Hematopoietic multipotent progenitor cell treated with erythropoietin and hydrocortisone succinate and interleukin-3 and kit ligand, for 6 days (in vitro differentiated cells): ENCODE measurements at regions not wholly inside any gene's neighbourhood (a gene's known extent, or its start where the extent isn't known, plus 50 kb on each side); places are given as distances from the start of the nearest gene placed in this dataset.
A peak's percentile ranks its signal among the peaks of the same experiment; 100 is the strongest.

ENCODE experiments used
- DNase-seq: peaks from one replicate; pipeline ENCODE4 v3.0.0-alpha.2; 2015

GRCh38 chr12:24256684-24257083, 307.2 kb upstream of the SOX5 start:
- no peak for DNase-seq

- DNase-seq = no peak
These were observed 306.6 kb upstream of the SOX5 start for GRCh38 chr12:24255920-24256665.

- no peak for DNase-seq
These were observed 303.1 kb upstream of the SOX5 start for GRCh38 chr12:24252602-24253001.

- DNase-seq = no peak
These were observed 297.5 kb upstream of the SOX5 start for GRCh38 chr12:24246934-24247333.

GRCh38 chr12:24246376-24246775, 296.9 kb upstream of the SOX5 start:
- no peak for DNase-seq

GRCh38 chr12:24244801-24245200, 295.3 kb upstream of the SOX5 start:
- no peak for DNase-seq

- DNase-seq = no peak
These were observed 294.8 kb upstream of the SOX5 start for GRCh38 chr12:24244231-24244630.

GRCh38 chr12:24240707-24241106, 291.2 kb upstream of the SOX5 start:
- DNase-seq = no peak

GRCh38 chr12:24233519-24234246, 284.2 kb upstream of the SOX5 start:
- DNase-seq = no peak

- no peak for DNase-seq
These were observed 283.1 kb upstream of the SOX5 start for GRCh38 chr12:24232531-24232930.

GRCh38 chr12:24231298-24231697, 281.8 kb upstream of the SOX5 start:
- DNase-seq = no peak

GRCh38 chr12:24230061-24230701, 280.7 kb upstream of the SOX5 start:
- no peak for DNase-seq

GRCh38 chr12:24229031-24229700, 279.7 kb upstream of the SOX5 start:
- no peak for DNase-seq

GRCh38 chr12:24228371-24228770, 278.9 kb upstream of the SOX5 start:
- no peak for DNase-seq

GRCh38 chr12:24227551-24227950, 278.1 kb upstream of the SOX5 start:
- no peak for DNase-seq

GRCh38 chr12:24226745-24227350, 277.4 kb upstream of the SOX5 start:
- DNase-seq = peak; percentile 9

GRCh38 chr12:24224401-24224800, 274.9 kb upstream of the SOX5 start:
- no peak for DNase-seq

- DNase-seq = no peak
These were observed 274.5 kb upstream of the SOX5 start for GRCh38 chr12:24223926-24224325.

- DNase-seq = peak; percentile 13
These were observed 273.5 kb upstream of the SOX5 start for GRCh38 chr12:24222968-24223367.

GRCh38 chr12:24212496-24212895, 263.0 kb upstream of the SOX5 start:
- DNase-seq = no peak

GRCh38 chr12:24206621-24207020, 257.2 kb upstream of the SOX5 start:
- DNase-seq = no peak

GRCh38 chr12:24201258-24201970, 251.9 kb upstream of the SOX5 start:
- no peak for DNase-seq
